Transverse colon (tissue), 4 donors: ENCODE measurements at regions not wholly inside any gene's neighbourhood (a gene's known extent, or its start where the extent isn't known, plus 50 kb on each side); places are given as distances from the start of the nearest gene placed in this dataset.

Experiments
- CTCF ChIP-seq, 5 experiments: fragments of 200-600 bp in 3 of 5; fragments of 450-650 bp in 2 of 5; sonication (generic) in 3 of 5; IDR thresholded peaks; 1 replicate in 2 of 5; 2 replicates in 3 of 5; pipeline ENCODE4 v1.5.1; 2016 to 2017; ENCODE audit warnings: antibody characterized with exemption in 5 of 5, inconsistent platforms in 3 of 5, mild to moderate bottlenecking in 2 of 5, moderate library complexity in 1 of 5
- EP300 ChIP-seq: sonication (generic); formaldehyde crosslinking; IDR thresholded peaks from one replicate; pipeline ENCODE4 v1.6.1; 2017; ENCODE audit warnings: antibody characterized with exemption, low read depth
- POLR2A ChIP-seq: fragments of 450-650 bp; IDR thresholded peaks from one replicate; pipeline ENCODE4 v1.6.1; 2016; ENCODE audit warnings: antibody characterized with exemption, mild to moderate bottlenecking, moderate library complexity
- POLR2AphosphoS5 ChIP-seq, 3 donors: sonication (generic); formaldehyde crosslinking; IDR thresholded peaks; one replicate each; pipeline ENCODE4 v1.6.1; 2016; ENCODE audit warnings: antibody characterized with exemption in 3 of 3

- no peak for TF ChIP-seq CTCF (IDR thresholded peaks at IDR 0.05)
- no peak for TF ChIP-seq POLR2AphosphoS5 (IDR thresholded peaks at IDR 0.05)
- TF ChIP-seq POLR2A: no peak
- no peak for TF ChIP-seq EP300
Measured at GRCh38 chr20:19950042-19950441, 67.1 kb upstream of the NAA20 start.
